ENCODE measurements at regions not wholly inside any gene's neighbourhood (a gene's known extent, or its start where the extent isn't known, plus 50 kb on each side); places are given as distances from the start of the nearest gene placed in this dataset.
"Not testable (repeated sequence)": the region's sequence is repeated elsewhere in the genome, so short reads cannot be mapped to it uniquely, and the experiment has no call there.

DNA sequence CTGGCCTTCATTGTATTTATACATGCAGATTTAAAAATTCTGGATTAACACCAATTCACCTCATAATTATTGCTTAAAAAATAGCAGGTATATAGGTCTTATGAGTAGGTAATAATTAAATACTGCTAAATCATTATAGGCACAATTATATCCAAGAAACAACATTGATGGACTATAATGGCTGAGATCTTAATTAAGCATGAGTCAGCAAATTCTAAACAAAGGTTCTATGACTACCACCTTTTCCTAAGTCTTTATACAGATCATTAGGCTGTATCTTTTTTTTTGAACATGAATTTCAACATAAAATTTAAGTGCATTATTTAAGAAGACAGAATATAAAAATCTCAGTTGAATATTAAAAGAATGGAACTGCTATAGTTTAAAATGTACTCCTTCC, 1678.7 kb upstream of the PCDH10 start:
- Histone ChIP-seq H3K4me1 (ENCODE audit: control insufficient read depth, extremely low read depth, insufficient read depth, low read length) (no peaks in the 10 kb centered on the region), H3K9me3 (ENCODE audit: control insufficient read depth, low read depth, low read length) (no peaks in the 10 kb centered on the region), H4K20me1 (ENCODE audit: control insufficient read depth, extremely low read depth, insufficient read depth, low read length) (no peaks in the 10 kb centered on the region), H3K27me3 (ENCODE audit: control insufficient read depth, extremely low read depth, insufficient read depth, low read length) (no peaks in the 10 kb centered on the region), H3K4me3 (ENCODE audit: control insufficient read depth in 2 of 3, extremely low read depth in 1 of 3, insufficient read depth in 2 of 3, low read depth in 1 of 3, low read length in 3 of 3) (no peak overlapping the region), H3K4me2 (ENCODE audit: control insufficient read depth, extremely low read depth, insufficient read depth, low read depth, low read length) (no peak overlapping the region), H3K9me1 (ENCODE audit: control insufficient read depth, extremely low read depth, insufficient read depth, low read length) (no peaks in the 10 kb centered on the region), H2AFZ (ENCODE audit: control insufficient read depth, low read length) (no peak overlapping the region), H3K9ac (ENCODE audit: control insufficient read depth, extremely low read depth, insufficient read depth, low read length) (no peak overlapping the region), H3K27ac (ENCODE audit: control insufficient read depth, insufficient read depth, low read length) (no peak overlapping the region), H3K79me2 (ENCODE audit: control insufficient read depth, insufficient read depth, low read length) (no peaks in the 10 kb centered on the region), H3K36me3 (ENCODE audit: control insufficient read depth in 2 of 2, extremely low read depth in 1 of 2, insufficient read depth in 2 of 2, low read length in 2 of 2) (no peaks in the 10 kb centered on the region)
- dilution Hi-C loops (cut with MboI; ENCODE audit: extremely low pct_ligation_motif_present, low sequenced_read_pairs), result no loop called here
- DNase-seq (ENCODE audit: low read depth, low spot score), result no peak
- FAIRE-seq, result no peak
- TF ChIP-seq EZH2 (IDR thresholded peaks at IDR 0.05; ENCODE audit: low read length), result no peak
- TF ChIP-seq, protein P1, sequence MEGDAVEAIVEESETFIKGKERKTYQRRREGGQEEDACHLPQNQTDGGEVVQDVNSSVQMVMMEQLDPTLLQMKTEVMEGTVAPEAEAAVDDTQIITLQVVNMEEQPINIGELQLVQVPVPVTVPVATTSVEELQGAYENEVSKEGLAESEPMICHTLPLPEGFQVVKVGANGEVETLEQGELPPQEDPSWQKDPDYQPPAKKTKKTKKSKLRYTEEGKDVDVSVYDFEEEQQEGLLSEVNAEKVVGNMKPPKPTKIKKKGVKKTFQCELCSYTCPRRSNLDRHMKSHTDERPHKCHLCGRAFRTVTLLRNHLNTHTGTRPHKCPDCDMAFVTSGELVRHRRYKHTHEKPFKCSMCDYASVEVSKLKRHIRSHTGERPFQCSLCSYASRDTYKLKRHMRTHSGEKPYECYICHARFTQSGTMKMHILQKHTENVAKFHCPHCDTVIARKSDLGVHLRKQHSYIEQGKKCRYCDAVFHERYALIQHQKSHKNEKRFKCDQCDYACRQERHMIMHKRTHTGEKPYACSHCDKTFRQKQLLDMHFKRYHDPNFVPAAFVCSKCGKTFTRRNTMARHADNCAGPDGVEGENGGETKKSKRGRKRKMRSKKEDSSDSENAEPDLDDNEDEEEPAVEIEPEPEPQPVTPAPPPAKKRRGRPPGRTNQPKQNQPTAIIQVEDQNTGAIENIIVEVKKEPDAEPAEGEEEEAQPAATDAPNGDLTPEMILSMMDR (optimal IDR thresholded peaks at IDR 0.05 in 1 of 3, IDR thresholded peaks at IDR 0.05 in 1 of 3, conservative IDR thresholded peaks at IDR 0.05 in 1 of 3; ENCODE audit: extremely low read depth in 1 of 3, insufficient read depth in 2 of 3, low read length in 3 of 3), result no peak

DNA sequence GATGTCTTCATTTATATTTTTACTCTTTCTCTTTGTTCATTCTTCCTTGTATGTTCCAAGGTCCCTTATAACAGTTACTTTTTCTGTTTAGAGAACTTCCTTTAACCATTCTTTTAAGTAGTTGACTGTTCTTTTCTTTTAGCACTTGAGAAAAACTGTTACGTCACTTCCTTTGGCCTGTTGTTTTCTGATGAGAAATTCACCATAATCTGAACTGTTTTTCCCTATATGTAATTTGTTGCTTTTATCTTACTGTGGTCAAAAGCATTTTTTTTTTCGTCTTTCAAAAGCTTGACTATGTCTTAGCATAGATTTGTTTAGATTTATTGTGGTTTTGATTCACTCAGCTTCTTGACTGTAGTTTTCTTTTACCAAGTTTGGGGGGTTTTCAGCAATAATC, 1660.3 kb upstream of the PCDH10 start:
- Histone ChIP-seq H3K27me3 (ENCODE audit: control insufficient read depth, extremely low read depth, insufficient read depth, low read length) (no peaks in the 10 kb centered on the region), H3K4me1 (ENCODE audit: control insufficient read depth, extremely low read depth, insufficient read depth, low read length) (no peaks in the 10 kb centered on the region), H3K79me2 (ENCODE audit: control insufficient read depth, insufficient read depth, low read length) (no peaks in the 10 kb centered on the region), H3K36me3 (ENCODE audit: control insufficient read depth in 2 of 2, extremely low read depth in 1 of 2, insufficient read depth in 2 of 2, low read length in 2 of 2) (no peaks in the 10 kb centered on the region), H2AFZ (ENCODE audit: control insufficient read depth, low read length) (no peak overlapping the region), H3K9me1 (ENCODE audit: control insufficient read depth, extremely low read depth, insufficient read depth, low read length) (no peaks in the 10 kb centered on the region), H3K4me2 (ENCODE audit: control insufficient read depth, extremely low read depth, insufficient read depth, low read depth, low read length) (no peak overlapping the region), H3K27ac (ENCODE audit: control insufficient read depth, insufficient read depth, low read length) (no peak overlapping the region), H3K9me3 (ENCODE audit: control insufficient read depth, low read depth, low read length) (no peaks in the 10 kb centered on the region), H4K20me1 (ENCODE audit: control insufficient read depth, extremely low read depth, insufficient read depth, low read length) (no peaks in the 10 kb centered on the region), H3K9ac (ENCODE audit: control insufficient read depth, extremely low read depth, insufficient read depth, low read length) (no peak overlapping the region), H3K4me3 (ENCODE audit: control insufficient read depth in 2 of 3, extremely low read depth in 1 of 3, insufficient read depth in 2 of 3, low read depth in 1 of 3, low read length in 3 of 3) (no peak overlapping the region)
- dilution Hi-C loops (cut with MboI; ENCODE audit: extremely low pct_ligation_motif_present, low sequenced_read_pairs), result no loop called here
- DNase-seq (ENCODE audit: low read depth, low spot score) (no peak), FAIRE-seq (no peak)
- no peak for TF ChIP-seq EZH2 (IDR thresholded peaks at IDR 0.05; ENCODE audit: low read length)
- TF ChIP-seq, protein P1 (optimal IDR thresholded peaks at IDR 0.05 in 1 of 3, IDR thresholded peaks at IDR 0.05 in 1 of 3, conservative IDR thresholded peaks at IDR 0.05 in 1 of 3; ENCODE audit: extremely low read depth in 1 of 3, insufficient read depth in 2 of 3, low read length in 3 of 3), result no peak

DNA sequence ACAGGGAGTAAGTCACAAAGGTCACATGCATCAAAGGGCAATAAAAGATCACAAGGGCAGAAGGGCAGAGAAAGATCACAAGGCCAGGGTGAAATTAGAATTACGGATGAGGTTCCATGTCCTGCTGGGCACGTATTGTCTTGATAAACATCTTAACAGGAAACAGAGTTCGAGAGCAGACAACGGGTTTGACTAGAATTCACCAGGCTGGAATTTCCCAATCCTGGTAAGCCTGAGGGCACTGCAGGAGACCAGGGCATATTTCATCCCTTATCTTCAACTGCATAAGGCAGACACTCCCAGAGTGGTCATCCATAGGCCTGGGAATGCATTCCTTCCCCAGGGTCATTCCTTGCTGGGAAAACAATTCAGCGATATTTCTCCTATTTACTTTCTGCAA, 1652.9 kb upstream of the PCDH10 start:
- dilution Hi-C loops (cut with MboI; ENCODE audit: extremely low pct_ligation_motif_present, low sequenced_read_pairs); H3K9ac ChIP-seq (ENCODE audit: control insufficient read depth, extremely low read depth, insufficient read depth, low read length); H3K79me2 ChIP-seq (ENCODE audit: control insufficient read depth, insufficient read depth, low read length); H4K20me1 ChIP-seq (ENCODE audit: control insufficient read depth, extremely low read depth, insufficient read depth, low read length); FAIRE-seq; H3K4me3 ChIP-seq (ENCODE audit: control insufficient read depth in 2 of 3, extremely low read depth in 1 of 3, insufficient read depth in 2 of 3, low read depth in 1 of 3, low read length in 3 of 3); H3K9me3 ChIP-seq (ENCODE audit: control insufficient read depth, low read depth, low read length); H3K4me1 ChIP-seq (ENCODE audit: control insufficient read depth, extremely low read depth, insufficient read depth, low read length); H3K9me1 ChIP-seq (ENCODE audit: control insufficient read depth, extremely low read depth, insufficient read depth, low read length); H3K27ac ChIP-seq (ENCODE audit: control insufficient read depth, insufficient read depth, low read length); H2AFZ ChIP-seq (ENCODE audit: control insufficient read depth, low read length); DNase-seq (ENCODE audit: low read depth, low spot score); H3K36me3 ChIP-seq (ENCODE audit: control insufficient read depth in 2 of 2, extremely low read depth in 1 of 2, insufficient read depth in 2 of 2, low read length in 2 of 2); H3K4me2 ChIP-seq (ENCODE audit: control insufficient read depth, extremely low read depth, insufficient read depth, low read depth, low read length); H3K27me3 ChIP-seq (ENCODE audit: control insufficient read depth, extremely low read depth, insufficient read depth, low read length): not testable (repeated sequence)
